ENCODE measurements at regions not wholly inside any gene's neighbourhood (a gene's known extent, or its start where the extent isn't known, plus 50 kb on each side); places are given as distances from the start of the nearest gene placed in this dataset.

GRCh38 chr10:28926932-28927331 is 249.6 kb downstream of the BAMBI start:
- no peak overlapping the region for H3K27ac ChIP-seq (ENCODE audit: low read length)
- no peaks in the 10 kb centered on the region for H3K36me3 ChIP-seq (ENCODE audit: insufficient read depth, low read length)
- no peaks in the 10 kb centered on the region for H4K20me1 ChIP-seq (ENCODE audit: insufficient read depth, low read depth, low read length)

GRCh38 chr10:28928484-28928883 is 251.2 kb downstream of the BAMBI start:
- Histone ChIP-seq H3K9ac (ENCODE audit: low read length) (no peak overlapping the region), H3K79me2 (ENCODE audit: low read length) (no peaks in the 10 kb centered on the region), H2AFZ (ENCODE audit: low read length) (no peak overlapping the region), H3K9me2 (replicated peaks; ENCODE audit: insufficient read depth, low read length) (no peaks in the 10 kb centered on the region), H3K9me3 (ENCODE audit: low read length) (no peaks in the 10 kb centered on the region), H3K27ac (ENCODE audit: low read length) (no peak overlapping the region), H3K4me2 (ENCODE audit: low read depth, low read length, poor library complexity, severe bottlenecking) (no peak overlapping the region), H3K4me1 (ENCODE audit: low read length) (no peaks in the 10 kb centered on the region), H4K20me1 (ENCODE audit: insufficient read depth, low read depth, low read length) (no peaks in the 10 kb centered on the region), H3K27me3 (ENCODE audit: low read length) (no peaks in the 10 kb centered on the region), H3K4me3 (ENCODE audit: low read length) (no peak overlapping the region), H3K36me3 (ENCODE audit: insufficient read depth, low read length) (no peaks in the 10 kb centered on the region)
- DNase-seq = no peak

More at GRCh38 chr10:28926932-28927331, 249.6 kb downstream of the BAMBI start:
- H3K9me3 ChIP-seq (ENCODE audit: low read length) = no peaks in the 10 kb centered on the region
- H3K4me2 ChIP-seq (ENCODE audit: low read depth, low read length, poor library complexity, severe bottlenecking) = no peak overlapping the region
- no peaks in the 10 kb centered on the region for H3K9me2 ChIP-seq (replicated peaks; ENCODE audit: insufficient read depth, low read length)
- H3K4me3 ChIP-seq (ENCODE audit: low read length) = no peak overlapping the region
- H3K4me1 ChIP-seq (ENCODE audit: low read length) = no peaks in the 10 kb centered on the region
- no peak overlapping the region for H2AFZ ChIP-seq (ENCODE audit: low read length)
- H3K9ac ChIP-seq (ENCODE audit: low read length) = no peak overlapping the region
- no peaks in the 10 kb centered on the region for H3K79me2 ChIP-seq (ENCODE audit: low read length)
- no peak for DNase-seq
- H3K27me3 ChIP-seq (ENCODE audit: low read length) = no peaks in the 10 kb centered on the region

- Histone ChIP-seq H3K4me2 (ENCODE audit: low read depth, low read length, poor library complexity, severe bottlenecking) (no peak overlapping the region), H3K27ac (ENCODE audit: low read length) (no peak overlapping the region)
- no peak for DNase-seq
These were observed 252.6 kb downstream of the BAMBI start for GRCh38 chr10:28929942-28930341.

GRCh38 chr10:28930514-28931495 is 253.5 kb downstream of the BAMBI start:
- no peak for DNase-seq
- Histone ChIP-seq H3K79me2 (ENCODE audit: low read length) (no peaks in the 10 kb centered on the region), H3K27me3 (ENCODE audit: low read length) (no peaks in the 10 kb centered on the region), H3K9me2 (replicated peaks; ENCODE audit: insufficient read depth, low read length) (no peaks in the 10 kb centered on the region), H3K4me1 (ENCODE audit: low read length) (no peaks in the 10 kb centered on the region), H2AFZ (ENCODE audit: low read length) (no peak overlapping the region), H3K9me3 (ENCODE audit: low read length) (no peaks in the 10 kb centered on the region), H3K27ac (ENCODE audit: low read length) (no peak overlapping the region), H3K36me3 (ENCODE audit: insufficient read depth, low read length) (no peaks in the 10 kb centered on the region), H3K9ac (ENCODE audit: low read length) (no peak overlapping the region), H3K4me3 (ENCODE audit: low read length) (no peak overlapping the region), H3K4me2 (ENCODE audit: low read depth, low read length, poor library complexity, severe bottlenecking) (no peak overlapping the region), H4K20me1 (ENCODE audit: insufficient read depth, low read depth, low read length) (no peaks in the 10 kb centered on the region)

More at GRCh38 chr10:28929942-28930341, 252.6 kb downstream of the BAMBI start:
- H3K79me2 ChIP-seq (ENCODE audit: low read length) = no peaks in the 10 kb centered on the region
- no peaks in the 10 kb centered on the region for H3K9me2 ChIP-seq (replicated peaks; ENCODE audit: insufficient read depth, low read length)
- no peak overlapping the region for H3K4me3 ChIP-seq (ENCODE audit: low read length)
- no peaks in the 10 kb centered on the region for H3K9me3 ChIP-seq (ENCODE audit: low read length)
- H3K36me3 ChIP-seq (ENCODE audit: insufficient read depth, low read length) = no peaks in the 10 kb centered on the region
- no peaks in the 10 kb centered on the region for H4K20me1 ChIP-seq (ENCODE audit: insufficient read depth, low read depth, low read length)
- H3K9ac ChIP-seq (ENCODE audit: low read length) = no peak overlapping the region
- no peaks in the 10 kb centered on the region for H3K27me3 ChIP-seq (ENCODE audit: low read length)
- no peak overlapping the region for H2AFZ ChIP-seq (ENCODE audit: low read length)
- H3K4me1 ChIP-seq (ENCODE audit: low read length) = no peaks in the 10 kb centered on the region

- Histone ChIP-seq H3K4me1 (ENCODE audit: low read length) (no peaks in the 10 kb centered on the region), H3K27ac (ENCODE audit: low read length) (no peak overlapping the region), H3K27me3 (ENCODE audit: low read length) (no peaks in the 10 kb centered on the region), H3K36me3 (ENCODE audit: insufficient read depth, low read length) (no peaks in the 10 kb centered on the region), H2AFZ (ENCODE audit: low read length) (no peak overlapping the region), H3K4me3 (ENCODE audit: low read length) (no peak overlapping the region), H3K79me2 (ENCODE audit: low read length) (no peaks in the 10 kb centered on the region), H3K9me3 (ENCODE audit: low read length) (no peaks in the 10 kb centered on the region), H3K9ac (ENCODE audit: low read length) (no peak overlapping the region), H4K20me1 (ENCODE audit: insufficient read depth, low read depth, low read length) (no peaks in the 10 kb centered on the region), H3K9me2 (replicated peaks; ENCODE audit: insufficient read depth, low read length) (no peaks in the 10 kb centered on the region), H3K4me2 (ENCODE audit: low read depth, low read length, poor library complexity, severe bottlenecking) (no peak overlapping the region)
- DNase-seq = no peak
These were observed 257.7 kb downstream of the BAMBI start for GRCh38 chr10:28935061-28935460.

GRCh38 chr10:28937959-28938358 is 260.6 kb downstream of the BAMBI start:
- Histone ChIP-seq H2AFZ (ENCODE audit: low read length) (no peak overlapping the region), H3K9ac (ENCODE audit: low read length) (no peak overlapping the region)

GRCh38 chr10:28938745-28939144 is 261.4 kb downstream of the BAMBI start:
- Histone ChIP-seq H3K9me3 (ENCODE audit: low read length) (no peaks in the 10 kb centered on the region), H3K9ac (ENCODE audit: low read length) (no peak overlapping the region), H3K4me2 (ENCODE audit: low read depth, low read length, poor library complexity, severe bottlenecking) (no peak overlapping the region), H3K36me3 (ENCODE audit: insufficient read depth, low read length) (no peaks in the 10 kb centered on the region), H3K27me3 (ENCODE audit: low read length) (no peaks in the 10 kb centered on the region), H3K4me3 (ENCODE audit: low read length) (no peak overlapping the region), H4K20me1 (ENCODE audit: insufficient read depth, low read depth, low read length) (no peaks in the 10 kb centered on the region), H3K79me2 (ENCODE audit: low read length) (no peaks in the 10 kb centered on the region), H2AFZ (ENCODE audit: low read length) (no peak overlapping the region), H3K4me1 (ENCODE audit: low read length) (no peaks in the 10 kb centered on the region), H3K27ac (ENCODE audit: low read length) (no peak overlapping the region), H3K9me2 (replicated peaks; ENCODE audit: insufficient read depth, low read length) (no peaks in the 10 kb centered on the region)
- no peak for DNase-seq

More at GRCh38 chr10:28937959-28938358, 260.6 kb downstream of the BAMBI start:
- no peak overlapping the region for H3K27ac ChIP-seq (ENCODE audit: low read length)
- H3K27me3 ChIP-seq (ENCODE audit: low read length) = no peaks in the 10 kb centered on the region
- H3K4me3 ChIP-seq (ENCODE audit: low read length) = no peak overlapping the region
- no peaks in the 10 kb centered on the region for H4K20me1 ChIP-seq (ENCODE audit: insufficient read depth, low read depth, low read length)
- H3K9me2 ChIP-seq (replicated peaks; ENCODE audit: insufficient read depth, low read length) = no peaks in the 10 kb centered on the region
- no peaks in the 10 kb centered on the region for H3K36me3 ChIP-seq (ENCODE audit: insufficient read depth, low read length)
- no peak overlapping the region for H3K4me2 ChIP-seq (ENCODE audit: low read depth, low read length, poor library complexity, severe bottlenecking)
- no peaks in the 10 kb centered on the region for H3K9me3 ChIP-seq (ENCODE audit: low read length)
- no peaks in the 10 kb centered on the region for H3K4me1 ChIP-seq (ENCODE audit: low read length)
- no peaks in the 10 kb centered on the region for H3K79me2 ChIP-seq (ENCODE audit: low read length)
- DNase-seq = no peak

GRCh38 chr10:28939281-28940157 is 262.2 kb downstream of the BAMBI start:
- H4K20me1 ChIP-seq (ENCODE audit: insufficient read depth, low read depth, low read length) = no peaks in the 10 kb centered on the region
- no peak overlapping the region for H2AFZ ChIP-seq (ENCODE audit: low read length)
- H3K4me1 ChIP-seq (ENCODE audit: low read length) = no peaks in the 10 kb centered on the region
- no peaks in the 10 kb centered on the region for H3K9me2 ChIP-seq (replicated peaks; ENCODE audit: insufficient read depth, low read length)
- H3K9me3 ChIP-seq (ENCODE audit: low read length) = no peaks in the 10 kb centered on the region
- no peak overlapping the region for H3K27ac ChIP-seq (ENCODE audit: low read length)
- H3K27me3 ChIP-seq (ENCODE audit: low read length) = no peaks in the 10 kb centered on the region
- no peaks in the 10 kb centered on the region for H3K79me2 ChIP-seq (ENCODE audit: low read length)
- no peak overlapping the region for H3K9ac ChIP-seq (ENCODE audit: low read length)
- peak; percentile 44 for DNase-seq
- H3K4me3 ChIP-seq (ENCODE audit: low read length) = no peak overlapping the region
- H3K4me2 ChIP-seq (ENCODE audit: low read depth, low read length, poor library complexity, severe bottlenecking) = no peak overlapping the region
- H3K36me3 ChIP-seq (ENCODE audit: insufficient read depth, low read length) = no peaks in the 10 kb centered on the region

All from Karpas-422 (cell line).